Endodermal cell (in vitro differentiated cells): ENCODE measurements at regions not wholly inside any gene's neighbourhood (a gene's known extent, or its start where the extent isn't known, plus 50 kb on each side); places are given as distances from the start of the nearest gene placed in this dataset.

Source experiments
- DNase-seq: peaks from one replicate; pipeline ENCODE4 v3.0.0-alpha.2; 2017
- H3K27ac ChIP-seq: 2 replicates; pipeline ENCODE4 v1.5.1; 2013; ENCODE audit warnings: mild to moderate bottlenecking, low read depth, low read length, moderate library complexity
- H3K27me3 ChIP-seq: 2 replicates; pipeline ENCODE4 v1.6.1; 2013; ENCODE audit warnings: mild to moderate bottlenecking, low read length, moderate library complexity; ENCODE audit not compliant: insufficient read depth, control insufficient read depth, poor library complexity, severe bottlenecking
- H3K36me3 ChIP-seq: 2 replicates; pipeline ENCODE4 v1.7.0; 2013; ENCODE audit warnings: mild to moderate bottlenecking, low read length, moderate library complexity; ENCODE audit not compliant: control insufficient read depth, insufficient read depth
- H3K4me1 ChIP-seq: one replicate; pipeline ENCODE4 v1.7.0; 2013; ENCODE audit warnings: low read length; ENCODE audit not compliant: control insufficient read depth, insufficient read depth
- H3K4me3 ChIP-seq: 2 replicates; pipeline ENCODE4 v1.5.1; 2013; ENCODE audit warnings: mild to moderate bottlenecking, low read length, moderate library complexity
- H3K9ac ChIP-seq: 2 replicates; pipeline ENCODE4 v1.6.1; 2013; ENCODE audit warnings: mild to moderate bottlenecking, low read length, moderate library complexity; ENCODE audit not compliant: poor library complexity, severe bottlenecking; ENCODE audit errors: extremely low read depth
- H3K9me3 ChIP-seq: 2 replicates; pipeline ENCODE4 v1.6.1; 2013; ENCODE audit warnings: mild to moderate bottlenecking, low read length, moderate library complexity; ENCODE audit not compliant: control insufficient read depth
- H3K27ac Mint-ChIP-seq: 2 replicates; pipeline ENCODE4 v1.8.0; 2020; ENCODE audit warnings: mixed read lengths
- H3K27me3 Mint-ChIP-seq: 2 replicates; pipeline ENCODE4 v1.8.0; 2021; ENCODE audit warnings: mild to moderate bottlenecking, mixed read lengths; ENCODE audit not compliant: insufficient read depth
- H3K36me3 Mint-ChIP-seq: 2 replicates; pipeline ENCODE4 v1.8.0; 2020; ENCODE audit warnings: low read depth, mixed read lengths
- H3K4me1 Mint-ChIP-seq: 2 replicates; pipeline ENCODE4 v1.8.0; 2020; ENCODE audit warnings: mixed read lengths
- H3K4me3 Mint-ChIP-seq: 2 replicates; pipeline ENCODE4 v1.8.0; 2020; ENCODE audit warnings: mild to moderate bottlenecking, moderate library complexity, mixed read lengths
- H3K9me3 Mint-ChIP-seq: 2 replicates; pipeline ENCODE4 v1.8.0; 2020; ENCODE audit warnings: mild to moderate bottlenecking, mixed read lengths
- WGBS, 2 experiments: methylation state at CpG; one replicate each; pipeline versions ENCODE4 v1.1.5 to v1.1.7; 2013; ENCODE audit warnings: missing lambda C conversion rate in 2 of 2, mixed read lengths in 1 of 2; ENCODE audit not compliant: insufficient coverage in 1 of 2, insufficient read length in 1 of 2; 5-methylcytosine and 5-hydroxymethylcytosine counted together
- TF ChIP-seq, protein P1 (sequence below): fragments of 200-600 bp; sonication (generic); conservative IDR thresholded peaks from 2 replicates; pipeline ENCODE4 v1.5.0; 2021; ENCODE audit warnings: antibody characterized with exemption, mild to moderate bottlenecking

DNA sequence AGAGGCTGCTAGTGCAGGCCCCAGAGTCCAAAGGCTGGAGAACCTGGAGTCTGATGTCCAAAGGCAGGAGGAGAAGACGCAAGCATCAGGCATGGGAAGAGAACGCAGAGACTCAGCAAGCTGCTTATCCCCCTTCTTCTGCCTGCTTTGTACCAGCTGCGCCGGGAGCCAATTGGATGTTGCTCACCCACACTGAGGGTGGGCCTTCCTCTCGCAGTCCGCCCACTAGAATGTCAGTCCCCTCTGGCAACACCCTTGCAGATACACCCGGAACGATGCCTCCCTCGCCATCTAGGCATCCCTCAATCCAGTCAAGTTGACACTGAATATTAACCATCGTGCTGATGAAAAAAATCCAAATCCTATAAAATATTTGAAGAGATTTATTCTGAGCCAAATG is 141.6 kb downstream of the TWIST2 start:
- peak; percentile 16 for DNase-seq
- Mint-ChIP-seq H3K9me3 (peaks cover 17% of the 10 kb centered on the region), H3K4me1 (no peaks in the 10 kb centered on the region), H3K36me3 (no peaks in the 10 kb centered on the region), H3K27me3 (peaks cover 2% of the 10 kb centered on the region), H3K27ac (no peak overlapping the region), H3K4me3 (no peak overlapping the region)
- 91 to 98% methylated on average over 6 to 10 of the region's 10 CpGs for WGBS, 2 experiments
- Histone ChIP-seq H3K27me3 (no peaks in the 10 kb centered on the region), H3K9ac (no peak overlapping the region), H3K36me3 (no peaks in the 10 kb centered on the region), H3K9me3 (peaks cover 2% of the 10 kb centered on the region), H3K4me3 (no peak overlapping the region), H3K4me1 (no peaks in the 10 kb centered on the region), H3K27ac (no peak overlapping the region)
- TF ChIP-seq, protein P1, sequence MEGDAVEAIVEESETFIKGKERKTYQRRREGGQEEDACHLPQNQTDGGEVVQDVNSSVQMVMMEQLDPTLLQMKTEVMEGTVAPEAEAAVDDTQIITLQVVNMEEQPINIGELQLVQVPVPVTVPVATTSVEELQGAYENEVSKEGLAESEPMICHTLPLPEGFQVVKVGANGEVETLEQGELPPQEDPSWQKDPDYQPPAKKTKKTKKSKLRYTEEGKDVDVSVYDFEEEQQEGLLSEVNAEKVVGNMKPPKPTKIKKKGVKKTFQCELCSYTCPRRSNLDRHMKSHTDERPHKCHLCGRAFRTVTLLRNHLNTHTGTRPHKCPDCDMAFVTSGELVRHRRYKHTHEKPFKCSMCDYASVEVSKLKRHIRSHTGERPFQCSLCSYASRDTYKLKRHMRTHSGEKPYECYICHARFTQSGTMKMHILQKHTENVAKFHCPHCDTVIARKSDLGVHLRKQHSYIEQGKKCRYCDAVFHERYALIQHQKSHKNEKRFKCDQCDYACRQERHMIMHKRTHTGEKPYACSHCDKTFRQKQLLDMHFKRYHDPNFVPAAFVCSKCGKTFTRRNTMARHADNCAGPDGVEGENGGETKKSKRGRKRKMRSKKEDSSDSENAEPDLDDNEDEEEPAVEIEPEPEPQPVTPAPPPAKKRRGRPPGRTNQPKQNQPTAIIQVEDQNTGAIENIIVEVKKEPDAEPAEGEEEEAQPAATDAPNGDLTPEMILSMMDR: no peak

DNA sequence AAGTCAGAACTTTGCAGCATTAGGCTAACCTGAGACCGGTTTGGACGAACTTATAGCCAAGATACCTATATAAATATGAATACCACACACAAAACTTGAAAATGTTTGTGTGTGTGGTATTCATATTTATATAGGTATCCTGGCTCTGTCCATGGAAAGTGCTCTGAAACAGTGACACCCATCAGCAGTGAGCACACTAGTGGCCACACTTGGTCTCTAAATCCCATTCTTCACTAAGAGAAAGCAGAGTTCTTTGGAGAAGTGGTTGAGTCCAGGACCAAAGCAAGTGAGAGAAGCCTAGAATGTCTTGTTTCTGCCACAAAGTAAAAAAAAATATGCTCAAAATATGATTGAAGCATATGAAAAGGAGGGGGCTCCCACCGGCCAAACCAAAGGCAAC is 146.5 kb downstream of the TWIST2 start:
- Mint-ChIP-seq H3K27me3 (peaks cover 7% of the 10 kb centered on the region), H3K9me3 (peaks cover 30% of the 10 kb centered on the region), H3K4me1 (no peaks in the 10 kb centered on the region), H3K36me3 (no peaks in the 10 kb centered on the region), H3K27ac (no peak overlapping the region), H3K4me3 (no peak overlapping the region)
- Histone ChIP-seq H3K9ac (no peak overlapping the region), H3K9me3 (peaks cover 5% of the 10 kb centered on the region), H3K27ac (no peak overlapping the region), H3K4me1 (no peaks in the 10 kb centered on the region), H3K4me3 (no peak overlapping the region), H3K36me3 (no peaks in the 10 kb centered on the region), H3K27me3 (no peaks in the 10 kb centered on the region)
- WGBS, 2 experiments: 97 to 100% methylated on average over 1 of the region's 3 CpGs
- TF ChIP-seq, protein P1: no peak
- DNase-seq: no peak

DNA sequence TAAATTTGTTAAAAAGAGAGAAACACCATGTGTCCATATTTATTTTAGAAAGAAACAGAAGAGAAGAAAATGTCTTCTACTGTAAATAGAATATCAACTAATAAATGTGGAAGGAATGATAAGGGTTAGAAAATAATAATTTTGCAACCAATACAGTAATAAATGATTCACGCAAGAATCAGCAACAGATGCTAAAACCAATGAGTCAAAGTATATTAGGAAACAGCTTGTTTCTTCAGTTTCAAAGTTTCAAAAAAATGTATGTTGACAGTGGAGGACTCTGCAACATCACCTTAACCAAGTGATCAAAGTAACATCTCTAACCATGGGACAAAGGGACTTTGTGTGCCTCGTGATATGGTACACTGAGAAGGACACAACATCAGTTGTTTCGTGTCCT is 147.0 kb downstream of the TWIST2 start:
- Histone ChIP-seq H3K27ac (no peak overlapping the region), H3K27me3 (no peaks in the 10 kb centered on the region), H3K4me3 (no peak overlapping the region), H3K36me3 (no peaks in the 10 kb centered on the region), H3K9ac (no peak overlapping the region), H3K4me1 (no peaks in the 10 kb centered on the region), H3K9me3 (peaks cover 5% of the 10 kb centered on the region)
- Mint-ChIP-seq H3K9me3 (peaks cover 30% of the 10 kb centered on the region), H3K36me3 (no peaks in the 10 kb centered on the region), H3K27me3 (peaks cover 7% of the 10 kb centered on the region), H3K27ac (no peak overlapping the region), H3K4me3 (no peak overlapping the region), H3K4me1 (no peaks in the 10 kb centered on the region)
- TF ChIP-seq, protein P1: no peak
- DNase-seq: no peak
- WGBS, 2 experiments: 92 to 94% methylated on average over 2 to 3 of the region's 3 CpGs
